GM21717 (cell line): ENCODE measurements at regions not wholly inside any gene's neighbourhood (a gene's known extent, or its start where the extent isn't known, plus 50 kb on each side); places are given as distances from the start of the nearest gene placed in this dataset.

ENCODE experiments used
- ATAC-seq: cut with Tn5 transposase; IDR thresholded peaks from one replicate; pipeline ENCODE4 v1.9.1; 2021; ENCODE audit warnings: mild to moderate bottlenecking, moderate library complexity; ENCODE audit not compliant: unreplicated experiment

DNA sequence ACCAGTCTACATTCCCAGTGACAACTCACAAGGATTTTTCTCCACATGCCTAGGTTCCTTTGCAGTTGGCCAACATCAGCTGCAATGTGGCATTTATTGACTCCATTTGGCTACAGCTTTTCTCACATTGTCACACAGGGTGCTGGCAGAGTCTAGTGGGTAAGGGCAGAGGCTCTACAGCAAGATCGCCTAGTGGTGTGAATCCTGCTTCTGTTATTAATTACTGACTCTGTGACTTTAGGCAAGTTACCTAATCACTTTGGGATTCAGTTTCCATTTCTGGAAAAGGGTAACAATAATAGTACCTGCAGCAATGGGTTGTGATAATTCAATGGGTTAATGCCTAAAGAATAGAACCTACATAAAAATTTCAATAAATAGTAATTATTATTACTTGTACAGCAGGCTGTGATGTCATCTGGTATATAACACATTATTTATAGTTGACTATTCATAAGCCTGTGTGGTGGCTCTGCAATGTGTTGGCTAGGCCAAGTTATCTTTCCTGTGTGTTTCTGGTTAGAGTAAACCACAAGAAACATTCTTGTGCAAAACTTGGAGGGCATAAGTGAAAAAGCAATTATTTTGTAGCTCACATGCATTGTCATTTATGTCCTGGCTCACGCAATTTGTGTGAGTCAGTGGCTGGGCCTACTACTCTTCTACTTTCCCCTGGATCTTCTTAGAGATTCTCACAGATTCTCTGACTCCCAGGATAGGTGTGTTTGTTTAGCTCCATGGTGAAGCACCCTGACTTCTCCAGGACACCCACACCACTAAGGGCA is 59.5 kb downstream of the PTGS2 start:
- no peak for ATAC-seq

DNA sequence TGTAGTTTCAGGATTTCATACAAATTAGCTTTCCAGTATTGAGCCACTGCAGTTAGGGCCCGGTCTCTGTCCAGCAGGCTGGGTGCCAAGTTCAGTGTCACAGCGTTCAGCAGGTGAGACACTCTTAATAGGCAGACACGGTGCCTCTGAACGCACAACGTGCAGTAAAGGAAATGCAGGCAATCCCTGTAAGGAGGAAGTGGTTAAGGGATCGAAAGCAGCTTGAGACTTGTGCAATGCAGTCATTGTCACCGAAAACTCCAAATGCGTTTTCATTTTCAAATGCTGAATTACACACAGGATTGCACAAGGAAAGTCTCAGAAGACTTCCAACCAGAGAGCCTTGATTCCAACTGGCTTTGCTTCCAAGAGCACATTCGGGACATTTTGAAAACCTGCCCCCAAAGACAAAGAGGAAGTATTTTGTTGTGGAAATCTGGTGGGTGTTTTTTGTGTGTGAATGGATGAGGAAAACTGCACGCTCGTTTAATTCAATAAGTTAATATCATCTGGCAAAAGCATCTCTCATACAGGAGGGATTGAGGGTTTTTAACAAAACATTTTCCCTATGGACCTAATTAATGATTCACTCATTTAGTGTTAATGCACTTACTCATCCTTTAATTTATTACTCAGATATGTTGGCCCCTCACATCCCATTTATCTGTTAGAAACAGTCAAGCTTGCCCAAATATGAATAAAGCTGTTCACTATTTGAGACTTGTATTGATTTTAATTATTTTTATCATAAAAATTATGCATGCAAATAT is 61.6 kb downstream of the PTGS2 start:
- peak; percentile 100 for ATAC-seq

DNA sequence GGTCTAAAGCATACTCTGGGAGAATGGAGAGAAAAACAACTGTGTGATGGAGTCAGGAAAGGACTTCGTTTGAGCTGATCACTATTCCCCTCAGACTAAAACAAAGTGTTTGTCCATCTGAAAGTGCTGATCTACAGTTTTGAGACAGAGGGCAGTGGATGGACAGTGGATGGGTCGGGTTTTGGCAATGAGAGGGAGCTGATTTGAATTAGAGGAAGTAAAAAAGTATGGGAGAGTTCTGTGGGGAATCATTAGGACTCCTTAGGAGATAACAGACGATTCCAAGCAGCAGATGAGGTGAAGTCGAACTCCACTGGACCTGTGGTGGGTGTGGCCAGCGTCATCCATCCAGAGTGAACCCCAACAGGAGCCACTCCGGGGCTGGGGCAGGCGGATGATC is 62.3 kb downstream of the PTGS2 start:
- ATAC-seq = peak; percentile 14

DNA sequence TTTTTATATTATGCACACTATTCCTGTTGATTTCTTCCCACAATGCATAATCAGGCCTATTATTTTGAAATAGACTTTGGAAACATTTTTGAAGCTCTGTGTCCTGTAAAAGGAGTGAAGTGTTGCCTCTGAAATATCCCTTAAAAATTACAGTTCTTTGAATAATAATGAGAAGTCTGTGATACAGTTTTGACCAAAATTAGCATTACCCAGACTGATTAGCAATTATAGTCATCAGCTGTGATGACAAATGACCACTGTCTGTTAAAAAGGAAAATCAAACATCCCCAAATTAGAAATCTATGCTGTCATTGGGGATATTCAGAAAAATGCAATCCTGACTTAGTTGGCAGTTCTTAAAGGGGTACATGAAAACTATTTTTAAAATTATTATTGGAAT is 63.7 kb downstream of the PTGS2 start:
- no peak for ATAC-seq

DNA sequence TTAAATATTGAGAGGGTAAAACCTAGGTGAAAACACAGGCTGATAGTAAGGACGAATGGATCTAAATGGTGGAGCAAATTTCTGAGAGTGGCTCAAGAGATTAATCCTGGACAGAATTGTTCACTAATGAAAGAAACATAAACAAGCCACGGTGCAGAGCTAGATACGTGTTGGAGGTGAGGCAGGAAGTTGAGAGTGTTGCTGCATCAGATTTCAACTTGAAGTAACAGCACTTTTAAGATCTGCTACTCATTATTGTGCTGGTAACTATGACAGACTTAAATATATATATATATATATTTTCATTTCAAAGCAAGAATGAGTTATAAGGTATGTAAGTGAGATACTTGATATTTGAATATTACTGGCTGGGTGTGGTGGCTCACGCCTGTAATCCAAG is 64.9 kb downstream of the PTGS2 start:
- ATAC-seq = no peak

DNA sequence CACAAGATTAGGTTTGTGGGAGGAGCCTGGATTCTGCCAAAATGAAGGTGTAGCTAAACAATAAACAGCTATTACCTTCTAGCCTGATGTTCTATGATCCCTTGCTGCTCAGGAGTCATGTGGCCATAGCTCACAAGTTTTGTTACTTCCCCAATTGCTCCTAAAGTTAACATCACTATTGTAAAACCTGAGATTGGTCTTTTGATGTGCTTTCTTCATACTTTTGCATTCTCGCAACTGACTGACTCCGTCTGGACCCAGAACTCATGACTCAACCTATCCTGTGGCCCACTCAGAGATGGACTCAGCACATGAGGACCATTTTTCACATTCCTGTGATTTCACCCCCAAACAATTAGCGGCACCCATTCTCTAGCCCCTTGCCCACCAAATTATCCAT is 69.1 kb downstream of the PTGS2 start:
- no peak for ATAC-seq

DNA sequence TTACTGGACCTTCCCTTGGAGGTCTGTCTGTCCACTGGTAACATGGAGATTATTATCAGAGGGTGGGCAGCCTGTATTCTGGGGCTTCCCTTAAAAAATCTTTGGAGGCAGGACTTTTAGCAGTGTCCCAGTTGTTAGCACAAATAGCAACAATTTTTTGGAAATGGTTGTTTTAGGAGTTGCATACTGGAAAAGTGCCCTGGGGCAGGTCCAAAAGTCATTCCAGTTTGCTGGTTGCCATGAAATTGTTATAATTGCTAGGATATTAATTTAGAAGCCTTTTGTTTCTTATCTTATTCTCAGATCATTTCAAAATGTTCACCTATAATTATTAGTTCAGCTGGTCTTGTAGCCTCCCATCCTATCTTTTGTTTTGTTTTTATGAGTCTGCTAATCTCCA is 71.0 kb downstream of the PTGS2 start:
- ATAC-seq = no peak

DNA sequence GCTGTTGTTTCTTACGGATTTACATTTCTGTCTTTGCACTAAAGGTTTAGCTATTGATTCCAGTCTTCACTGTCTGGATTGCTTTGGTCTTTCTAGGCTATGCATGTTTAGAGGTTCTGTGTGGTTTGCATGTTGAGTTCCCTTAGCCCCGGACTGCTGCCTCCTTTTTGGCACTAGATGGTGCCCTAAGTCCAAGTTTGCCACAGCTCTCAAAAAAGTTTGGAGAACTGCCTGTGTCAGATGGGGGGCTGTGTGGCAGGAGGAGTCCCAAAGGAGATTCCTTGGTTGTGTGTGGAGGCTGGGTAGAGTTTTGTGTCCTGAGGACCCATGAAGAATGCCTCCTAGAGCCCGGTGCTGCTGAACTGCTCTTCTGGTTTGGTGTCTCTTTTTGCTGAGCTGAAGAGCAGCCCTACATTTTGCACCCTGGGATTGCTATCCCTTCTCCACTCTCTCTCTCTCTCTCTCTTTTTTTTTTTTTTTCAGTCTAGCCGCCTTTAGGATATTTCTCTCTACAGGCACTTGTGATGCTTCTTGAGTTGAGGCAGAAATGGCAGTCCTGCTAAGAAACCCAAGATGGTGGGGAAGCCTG is 74.4 kb downstream of the PTGS2 start:
- peak; percentile 82 for ATAC-seq

DNA sequence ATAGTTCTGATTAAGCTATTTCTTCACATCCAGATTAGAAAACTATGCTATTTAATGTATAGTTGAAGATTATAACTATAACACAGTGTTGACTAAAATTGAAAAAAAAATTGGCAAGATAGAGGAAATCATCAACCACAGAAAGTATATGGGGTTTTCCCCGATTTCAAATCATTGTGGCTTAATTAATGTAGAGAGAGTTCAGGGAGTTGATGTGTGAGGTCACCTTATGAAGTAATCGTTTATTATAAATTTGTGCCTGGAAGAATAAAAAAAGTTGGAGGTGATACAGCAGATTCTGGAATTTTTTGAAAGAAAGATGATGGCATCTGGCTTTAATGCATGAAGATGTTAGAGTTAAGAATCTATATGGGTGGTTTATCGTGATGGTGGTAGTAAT is 84.3 kb downstream of the PTGS2 start:
- no peak for ATAC-seq

DNA sequence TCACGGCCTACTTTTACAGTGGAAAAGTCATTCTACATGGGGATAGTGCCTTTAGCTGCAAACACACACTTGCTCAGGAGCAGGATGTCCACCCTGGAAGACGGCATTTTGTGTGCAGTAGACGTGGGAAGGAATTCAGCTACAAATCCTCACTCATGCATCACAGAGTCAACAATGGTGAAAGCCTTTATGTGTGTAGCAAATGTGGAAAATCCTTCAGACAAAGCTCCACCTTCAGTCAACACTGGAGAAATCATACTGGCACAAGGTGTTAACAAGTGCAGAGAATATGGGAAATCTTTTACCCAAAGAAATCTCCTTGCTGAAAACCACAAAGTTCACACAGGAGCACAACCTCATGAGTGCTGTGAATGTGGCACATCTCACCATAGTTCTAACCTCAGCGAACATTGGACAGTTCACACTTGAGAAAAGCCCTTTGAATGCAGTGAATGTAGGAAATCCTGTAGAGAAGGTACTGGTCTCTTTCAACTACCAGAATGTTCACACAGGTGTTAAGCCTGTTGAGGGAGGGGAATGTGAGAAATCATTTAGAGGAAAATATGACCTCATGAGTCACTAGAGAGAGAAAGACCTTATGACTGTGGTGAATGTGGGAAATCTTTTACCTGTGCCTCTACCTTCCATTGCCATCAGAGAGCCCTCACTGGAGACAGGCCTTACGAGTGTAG is 101.8 kb downstream of the PTGS2 start:
- no peak for ATAC-seq

DNA sequence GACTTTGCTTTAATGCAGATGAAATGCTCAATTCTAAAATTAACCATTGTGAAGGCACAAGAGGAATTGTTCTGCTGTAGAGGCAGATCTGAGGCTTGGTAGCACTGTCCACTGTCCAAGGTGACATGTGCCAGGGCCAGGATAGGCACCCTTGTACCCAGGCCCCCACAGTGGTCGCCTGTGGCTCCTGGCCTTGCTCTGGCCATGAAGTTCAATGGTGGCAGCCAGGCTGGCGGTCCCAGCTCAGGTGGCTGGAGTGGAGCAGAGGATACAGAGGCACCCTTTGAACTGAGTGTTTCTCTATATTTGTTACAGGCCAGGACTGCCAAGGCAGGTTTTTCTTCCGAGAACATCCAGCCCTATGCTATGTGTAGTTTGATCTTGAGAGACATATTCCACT is 102.6 kb downstream of the PTGS2 start:
- no peak for ATAC-seq

DNA sequence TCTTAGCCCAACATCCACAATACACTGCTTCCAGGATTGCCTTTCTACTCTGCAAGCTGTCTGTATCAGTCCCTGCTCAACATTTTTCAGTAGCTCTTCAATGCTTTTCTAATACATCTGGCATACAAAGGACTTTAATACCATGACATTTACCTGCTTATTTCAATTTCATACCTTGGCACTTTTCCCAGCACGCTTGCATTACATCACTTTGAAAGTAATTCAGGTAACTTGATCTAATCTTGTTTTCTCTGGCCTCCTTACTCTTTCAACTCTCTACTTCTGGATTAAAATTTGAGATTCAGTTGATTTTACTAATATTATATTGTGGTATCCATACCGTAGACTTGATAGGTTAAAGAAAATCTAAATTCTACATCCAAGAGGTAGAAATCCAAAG is 103.0 kb downstream of the PTGS2 start:
- ATAC-seq = no peak

DNA sequence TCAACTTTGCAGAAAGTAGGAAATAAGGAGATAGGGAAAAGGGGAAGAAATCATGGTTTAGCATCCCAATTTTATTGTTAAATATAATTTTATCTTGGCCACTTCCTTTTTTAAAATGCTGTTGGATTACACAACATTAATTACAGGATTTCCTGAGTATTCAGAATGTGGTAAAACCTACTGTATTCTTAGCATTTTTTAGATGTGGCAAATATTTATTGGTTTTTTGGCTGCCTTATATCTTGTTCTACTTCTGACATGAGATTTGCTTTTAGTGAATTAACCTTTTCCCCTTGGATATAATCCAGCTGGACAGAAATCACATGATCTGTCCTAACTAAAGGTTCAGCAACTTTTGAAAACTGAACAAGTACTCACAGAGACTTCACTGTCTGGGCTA is 104.9 kb downstream of the PTGS2 start:
- no peak for ATAC-seq

DNA sequence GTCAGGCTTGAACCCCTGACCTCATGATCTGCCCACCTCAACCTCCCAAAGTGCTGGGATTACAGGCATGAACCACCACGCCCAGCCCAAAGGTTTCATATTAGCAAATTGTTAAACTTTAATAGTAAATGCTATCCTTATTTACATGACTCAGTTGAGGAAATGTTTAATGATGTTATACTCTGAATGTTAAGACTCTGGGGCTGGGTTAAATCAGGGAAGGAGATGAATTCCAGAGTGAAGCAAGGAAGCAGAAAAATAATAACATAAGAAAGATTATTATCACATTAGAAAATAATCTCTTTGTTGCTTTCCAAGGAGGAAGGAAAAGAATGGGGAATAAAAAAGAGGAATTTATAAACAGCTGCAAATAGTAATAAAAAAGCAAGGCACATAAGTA is 105.3 kb downstream of the PTGS2 start:
- ATAC-seq = no peak

DNA sequence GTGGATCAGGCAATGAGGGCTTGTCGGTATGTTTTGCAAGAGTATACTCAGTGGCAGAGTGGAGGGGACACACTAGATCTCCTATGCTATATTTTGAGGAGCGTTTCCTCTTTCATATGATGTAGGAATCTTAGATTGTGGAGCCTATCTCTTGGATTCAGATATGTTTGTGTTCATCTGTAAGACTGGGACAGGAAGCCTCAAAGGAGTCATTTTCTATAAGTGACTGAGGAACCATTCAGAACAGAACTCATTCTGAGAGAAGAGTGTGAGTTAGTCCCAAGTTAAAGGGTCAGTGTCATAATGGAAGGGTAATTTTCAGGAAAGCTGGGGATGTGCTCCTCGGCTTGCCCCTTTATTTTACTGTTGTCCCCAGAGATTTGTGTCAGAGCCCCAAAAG is 107.7 kb downstream of the PTGS2 start:
- ATAC-seq = no peak

DNA sequence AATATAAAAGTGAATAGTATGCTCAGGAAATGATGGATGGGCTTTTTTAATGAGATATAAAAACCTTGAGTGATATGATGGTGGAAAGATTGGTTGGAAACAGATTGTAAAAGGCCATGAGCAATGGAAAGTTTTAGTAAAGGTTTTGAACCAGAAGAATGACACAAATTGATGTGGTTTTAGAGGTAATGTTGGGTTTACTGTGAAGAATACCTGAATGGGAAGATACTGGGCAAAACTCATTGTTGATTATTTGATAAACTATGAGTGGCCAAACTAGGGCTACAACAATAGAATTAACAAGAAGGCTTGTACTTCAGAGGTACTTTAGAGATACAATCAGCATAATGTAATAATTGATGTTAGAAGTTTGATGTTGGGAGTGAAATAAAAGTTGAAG is 108.5 kb downstream of the PTGS2 start:
- ATAC-seq = no peak

DNA sequence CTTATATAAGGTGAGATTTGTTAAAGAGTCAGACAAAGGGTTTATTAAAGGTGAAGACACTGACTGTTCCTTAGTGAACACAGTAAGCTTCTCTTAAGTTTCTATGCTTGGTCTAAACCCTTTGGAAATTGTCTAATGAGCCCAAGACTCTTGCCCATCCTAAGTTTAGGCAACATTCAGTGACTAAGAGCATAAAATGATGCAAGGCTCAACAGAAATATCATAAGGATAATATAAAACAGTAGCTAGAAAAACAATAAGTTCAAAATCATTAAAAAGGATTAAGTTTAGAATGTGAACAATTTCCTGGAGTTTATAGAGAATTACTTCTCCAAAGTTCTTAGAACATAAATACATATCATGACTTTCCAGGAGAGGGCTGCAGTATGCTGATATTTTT is 108.9 kb upstream of the PDC start:
- no peak for ATAC-seq

DNA sequence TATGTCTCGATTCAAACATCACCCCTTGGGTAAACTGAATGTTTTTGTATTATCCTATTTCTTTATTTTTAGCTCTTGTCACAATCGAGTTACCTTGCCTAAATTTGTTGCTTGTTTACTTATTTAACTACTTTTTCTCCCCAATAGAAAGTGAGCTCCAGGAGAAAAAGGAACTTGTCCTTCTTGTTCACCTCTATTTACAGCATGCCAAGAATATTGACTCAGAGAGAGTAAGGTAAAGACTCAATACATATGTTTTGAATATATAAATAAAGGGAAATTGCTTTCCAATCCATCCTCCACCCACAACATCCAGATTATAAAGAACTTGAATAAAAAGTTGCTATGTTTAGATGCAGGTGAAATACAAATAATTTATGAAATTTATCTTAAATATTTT is 107.3 kb upstream of the PDC start:
- ATAC-seq = no peak

DNA sequence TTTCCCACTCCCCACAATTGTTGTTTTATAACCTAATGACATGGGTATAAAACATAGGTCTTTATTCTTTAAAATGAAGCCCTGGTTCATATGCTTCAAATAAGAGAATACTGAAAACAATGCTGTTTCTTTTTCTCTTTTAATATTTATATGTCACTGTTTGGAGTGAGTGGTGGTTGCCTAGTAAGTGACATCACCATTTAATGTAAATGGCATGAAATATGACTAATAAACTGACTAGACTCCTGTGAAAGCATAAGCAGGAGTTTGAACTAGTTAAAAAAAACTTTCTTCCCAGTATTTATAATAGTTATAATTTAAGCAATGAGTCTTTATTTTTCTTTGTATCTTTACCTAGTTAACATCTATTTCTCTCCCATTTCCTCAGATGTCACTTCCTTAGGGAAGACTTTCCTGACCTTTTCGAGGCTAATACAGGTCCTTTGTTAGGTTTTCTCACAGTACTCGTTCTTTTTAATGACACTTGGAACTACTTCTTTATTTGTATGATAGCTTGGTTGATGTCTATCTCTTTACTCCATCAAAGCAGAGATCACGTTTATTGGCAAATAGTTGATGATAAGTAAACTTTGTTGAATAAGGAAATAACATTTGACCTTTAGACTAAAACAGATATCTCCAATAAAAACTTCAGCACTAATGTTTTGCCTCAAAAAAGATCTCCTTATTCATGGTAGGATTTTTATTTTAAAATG is 105.4 kb upstream of the PDC start:
- no peak for ATAC-seq

DNA sequence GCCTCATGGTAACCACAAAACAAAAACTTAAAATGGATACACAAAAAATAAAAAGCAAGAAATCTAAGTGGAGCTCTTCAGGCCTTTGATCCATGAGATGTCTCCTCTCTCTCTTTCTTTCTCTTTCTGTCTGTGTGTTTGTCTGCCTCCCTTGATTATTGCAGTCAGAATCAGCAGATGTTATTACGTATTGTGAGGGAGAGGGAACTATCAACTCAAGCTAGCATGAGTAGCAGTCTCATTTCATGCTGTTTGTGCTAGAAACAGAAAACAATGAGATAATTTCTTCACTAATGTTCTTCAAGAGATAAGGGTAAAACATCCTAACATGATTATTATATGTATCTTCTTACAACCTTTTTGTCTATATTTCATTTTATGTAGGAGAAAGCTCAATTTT is 103.7 kb upstream of the PDC start:
- ATAC-seq = no peak

DNA sequence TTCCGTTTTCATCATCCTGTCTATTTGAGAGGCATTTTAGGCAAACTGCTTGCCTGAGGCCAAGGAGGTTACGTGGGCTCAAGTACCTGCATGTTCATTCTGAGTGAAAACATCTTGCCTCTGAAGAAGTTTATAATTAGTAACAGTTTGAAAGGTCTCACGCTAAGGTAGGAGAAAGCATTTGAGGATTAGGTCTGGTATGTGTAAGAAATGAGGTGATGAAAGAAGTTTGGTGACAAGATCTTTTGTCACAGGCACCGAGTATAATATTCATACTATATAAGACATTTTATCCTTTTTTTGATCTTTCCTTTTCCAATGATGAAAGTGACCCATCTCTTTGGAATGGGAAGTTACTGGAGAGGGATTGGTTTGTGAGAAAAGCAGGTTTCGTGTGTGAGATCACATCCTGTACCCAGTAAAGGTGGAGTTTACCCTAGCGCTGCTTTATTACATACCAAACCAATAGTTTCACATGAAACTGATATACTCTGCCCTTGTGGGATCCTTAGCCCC is 98.7 kb upstream of the PDC start:
- ATAC-seq = no peak
